HepG2 (cell line): ENCODE measurements at regions not wholly inside any gene's neighbourhood (a gene's known extent, or its start where the extent isn't known, plus 50 kb on each side); places are given as distances from the start of the nearest gene placed in this dataset.

Experiments used
- ATAC-seq: fragments of 200-7000 bp; cut with Tn5 transposase; 3 replicates; pipeline ENCODE4 v1.9.1; 2020; ENCODE audit warnings: mild to moderate bottlenecking, moderate library complexity
- BruUV-seq: library from RNA; stranded (reverse); fragments of 400-500 nt; replicated peaks from 2 replicates; lab custom pipeline; 2021; lab: Mats Ljungman, UMichigan
- CTCF ChIA-PET: fragments of 300-600 bp; formaldehyde crosslinking; extraction: SDS; loops from one replicate; lab custom pipeline; 2021; ENCODE audit warnings: low total read pairs, inconsistent platforms, low intra/inter-chr PET ratio; lab: Yijun Ruan, JAX
- POLR2A ChIA-PET: fragments of 350-600 bp; sonication (Branson Sonifier 250); formaldehyde crosslinking; loops from one replicate; lab custom pipeline; 2020; ENCODE audit warnings: antibody characterized with exemption, inconsistent platforms; lab: Yijun Ruan, JAX
- DNase-seq: peaks from one replicate; pipeline ENCODE4 v3.0.0-alpha.2; 2015; ENCODE audit warnings: low spot score
- FAIRE-seq: peaks from 3 replicates; lab custom pipeline; 2011; peaks lifted over from hg19 to GRCh38; lab: Jason Lieb, UNC
- H2AFZ ChIP-seq: one replicate; pipeline ENCODE4 v1.6.1; 2011; ENCODE audit warnings: low read length, inconsistent platforms
- H3K27ac ChIP-seq: fragments of 300-600 bp; 3 replicates; pipeline ENCODE4 v1.8.0; 2011; ENCODE audit warnings: mixed run types, mild to moderate bottlenecking, mixed read lengths, low read length, inconsistent platforms; ENCODE audit not compliant: insufficient read depth; ENCODE audit errors: extremely low read length
- H3K27me3 ChIP-seq, 2 experiments: fragments of 200-600 bp in 1 of 2; 2 replicates in 1 of 2; 3 replicates in 1 of 2; pipeline versions ENCODE4 v1.6.0 to v1.8.0; 2011; ENCODE audit warnings: low read length in 2 of 2, mild to moderate bottlenecking in 2 of 2, moderate library complexity in 2 of 2, inconsistent platforms in 1 of 2; ENCODE audit not compliant: insufficient read depth in 2 of 2, control insufficient read depth in 1 of 2
- H3K36me3 ChIP-seq, 2 experiments: fragments of 200-600 bp in 1 of 2; replicated peaks in 1 of 2; 2 replicates in 1 of 2; 3 replicates in 1 of 2; pipeline versions ENCODE4 v1.5.1 to v1.8.0; 2011; ENCODE audit warnings: low read length in 2 of 2, inconsistent platforms in 1 of 2; ENCODE audit not compliant: insufficient read depth in 2 of 2, control insufficient read depth in 1 of 2
- H3K4me1 ChIP-seq: 2 replicates; pipeline ENCODE4 v1.5.1; 2012; ENCODE audit warnings: low read length, inconsistent platforms; ENCODE audit not compliant: insufficient read depth
- H3K4me2 ChIP-seq: 2 replicates; pipeline ENCODE4 v1.6.0; 2011; ENCODE audit warnings: low read depth, low read length, inconsistent platforms
- H3K4me3 ChIP-seq, 3 experiments: fragments of 200-600 bp in 1 of 3; sonication (generic), shearing (Covaris generic) in 1 of 3; replicated peaks in 1 of 3; 2 replicates each; pipeline ENCODE4 v1.5.1; 2011 to 2016; ENCODE audit warnings: low read length in 3 of 3, inconsistent platforms in 2 of 3, low read depth in 2 of 3, mild to moderate bottlenecking in 2 of 3, control low read depth in 1 of 3, mixed read lengths in 1 of 3; ENCODE audit not compliant: insufficient read depth in 1 of 3
- H3K79me2 ChIP-seq: one replicate; pipeline ENCODE4 v1.6.1; 2011; ENCODE audit warnings: low read length, inconsistent platforms; ENCODE audit not compliant: insufficient read depth
- H3K9ac ChIP-seq: 2 replicates; pipeline ENCODE4 v1.6.0; 2011; ENCODE audit warnings: mild to moderate bottlenecking, low read depth, low read length, inconsistent platforms; ENCODE audit not compliant: insufficient read depth
- H3K9me3 ChIP-seq: 2 replicates; pipeline ENCODE4 v1.5.1; 2012; ENCODE audit warnings: mild to moderate bottlenecking, low read length
- H4K20me1 ChIP-seq: 2 replicates; pipeline ENCODE4 v1.6.0; 2011; ENCODE audit warnings: inconsistent platforms, mild to moderate bottlenecking, low read length, moderate library complexity; ENCODE audit not compliant: insufficient read depth
- EZH2 ChIP-seq: conservative IDR thresholded peaks from 2 replicates; pipeline ENCODE4 v1.6.1; 2012; ENCODE audit warnings: mild to moderate bottlenecking, low read depth, low read length, moderate library complexity
- FOXO1 ChIP-seq: sonication (generic); formaldehyde crosslinking; IDR thresholded peaks from 2 replicates; pipeline ENCODE4 v1.4.0; 2020; ENCODE audit warnings: missing genetic modification reagents
- TCF12 ChIP-seq, 2 experiments: fragments of 450-650 bp in 1 of 2; sonication (generic) in 1 of 2; formaldehyde crosslinking in 1 of 2; IDR thresholded peaks; 2 replicates each; pipeline versions ENCODE4 v1.6.1 to v1.8.0; 2017 to 2022; ENCODE audit warnings: antibody characterized with exemption in 1 of 2, mild to moderate bottlenecking in 1 of 2, missing genetic modification reagents in 1 of 2, moderate library complexity in 1 of 2
- ZNF317 ChIP-seq: sonication (generic); formaldehyde crosslinking; IDR thresholded peaks from 2 replicates; pipeline ENCODE4 v1.5.0; 2020; ENCODE audit warnings: mild to moderate bottlenecking, missing genetic modification reagents
- ZNF557 ChIP-seq: sonication (generic); formaldehyde crosslinking; IDR thresholded peaks from 2 replicates; pipeline ENCODE4 v1.4.0; 2020; ENCODE audit warnings: missing genetic modification reagents
- ZNF562 ChIP-seq: sonication (generic); formaldehyde crosslinking; IDR thresholded peaks from 2 replicates; pipeline ENCODE4 v1.8.0; 2022; ENCODE audit warnings: missing genetic modification reagents, borderline replicate concordance
- ZNF670 ChIP-seq: sonication (generic); formaldehyde crosslinking; IDR thresholded peaks from 2 replicates; pipeline ENCODE4 v1.8.0; 2022; ENCODE audit warnings: mild to moderate bottlenecking, missing genetic modification reagents, borderline replicate concordance
- WGBS: methylation state at CpG from one replicate; pipeline ENCODE4 v1.1.6; 2017; ENCODE audit warnings: low lambda C conversion rate; 5-methylcytosine and 5-hydroxymethylcytosine counted together
- in situ Hi-C: cut with HindIII; loops from 2 replicates; pipeline ENCODE4 v1.10.0; 2017; ENCODE audit warnings: low pct_unique_long_range_greater_than_20kb; ENCODE audit not compliant: extremely low pct_ligation_motif_present
- intact Hi-C: fragments of 100-400 bp; cut with micrococcal nuclease; formaldehyde crosslinking; loops from one replicate; pipeline ENCODE4 v1.10.0; 2022; ENCODE audit not compliant: unreplicated experiment
- TF ChIP-seq, protein P1 (sequence below): sonication (generic); IDR thresholded peaks from 2 replicates; pipeline ENCODE4 v1.6.1; 2016; ENCODE audit warnings: low read depth, borderline replicate concordance
- TF ChIP-seq, protein P2 (sequence below): sonication (generic); formaldehyde crosslinking; IDR thresholded peaks from 2 replicates; pipeline ENCODE4 v1.4.0; 2020; ENCODE audit warnings: missing genetic modification reagents
- TF ChIP-seq, protein P3 (sequence below): sonication (generic); formaldehyde crosslinking; IDR thresholded peaks from 2 replicates; pipeline ENCODE4 v1.4.0; 2020; ENCODE audit warnings: missing genetic modification reagents
- TF ChIP-seq, protein P4 (sequence below): sonication (generic); formaldehyde crosslinking; conservative IDR thresholded peaks from 2 replicates; pipeline ENCODE4 v1.5.0; 2020; ENCODE audit warnings: missing genetic modification reagents

DNA sequence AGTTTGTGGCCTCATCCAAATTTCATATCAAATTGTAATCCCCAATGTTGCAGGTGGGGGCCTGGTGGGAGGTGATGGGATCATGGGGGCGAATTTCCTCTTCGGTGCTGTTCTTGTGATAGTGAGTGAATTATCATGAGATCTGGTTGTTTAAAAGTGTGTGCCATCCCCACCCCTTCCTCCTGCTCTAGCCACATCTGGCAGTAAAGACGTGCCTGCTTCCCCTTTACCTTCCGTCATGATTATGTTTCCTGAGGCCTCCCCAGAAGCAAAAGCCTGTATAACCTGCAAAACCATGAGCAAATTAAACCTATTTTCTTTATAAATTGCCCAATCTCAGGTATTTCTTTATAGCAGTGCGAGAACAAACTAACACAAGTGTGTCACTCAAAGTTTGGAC, 71.0 kb upstream of the MOCS2 start:
- in situ Hi-C loops (no loop called here), intact Hi-C loops (no loop called here)
- Histone ChIP-seq H3K27me3 (no peaks in the 10 kb centered on the region), H3K79me2 (no peaks in the 10 kb centered on the region), H3K9me3 (no peaks in the 10 kb centered on the region), H2AFZ (no peak overlapping the region), H3K4me2 (no peak overlapping the region), H3K9ac (no peak overlapping the region), H3K36me3 (no peaks in the 10 kb centered on the region), H3K4me1 (no peaks in the 10 kb centered on the region; the same call in 1 of the 2 replicates), H4K20me1 (no peaks in the 10 kb centered on the region), H3K27ac (no peak overlapping the region), H3K4me3 (no peak overlapping the region)
- WGBS, result 13% methylated on average over 5 of the region's 5 CpGs
- FAIRE-seq (no peak), DNase-seq (no peak), ATAC-seq (no peak)
- CTCF ChIA-PET, result no interaction called here
- BruUV-seq, result no TSS peak
- POLR2A ChIA-PET, result no interaction called here
- TF ChIP-seq, protein P1, sequence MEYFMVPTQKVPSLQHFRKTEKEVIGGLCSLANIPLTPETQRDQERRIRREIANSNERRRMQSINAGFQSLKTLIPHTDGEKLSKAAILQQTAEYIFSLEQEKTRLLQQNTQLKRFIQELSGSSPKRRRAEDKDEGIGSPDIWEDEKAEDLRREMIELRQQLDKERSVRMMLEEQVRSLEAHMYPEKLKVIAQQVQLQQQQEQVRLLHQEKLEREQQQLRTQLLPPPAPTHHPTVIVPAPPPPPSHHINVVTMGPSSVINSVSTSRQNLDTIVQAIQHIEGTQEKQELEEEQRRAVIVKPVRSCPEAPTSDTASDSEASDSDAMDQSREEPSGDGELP, result no peak
- TF ChIP-seq TCF12 (IDR thresholded peaks at IDR 0.05) (no peak), TCF12 (CRISPR knock-in tag; IDR thresholded peaks at IDR 0.05) (no peak), ZNF557 (CRISPR knock-in tag) (no peak), ZNF670 (CRISPR knock-in tag) (no peak), EZH2 (no peak), ZNF317 (CRISPR knock-in tag) (no peak), FOXO1 (CRISPR knock-in tag) (no peak), ZNF562 (CRISPR knock-in tag) (no peak)
- TF ChIP-seq, protein P2, sequence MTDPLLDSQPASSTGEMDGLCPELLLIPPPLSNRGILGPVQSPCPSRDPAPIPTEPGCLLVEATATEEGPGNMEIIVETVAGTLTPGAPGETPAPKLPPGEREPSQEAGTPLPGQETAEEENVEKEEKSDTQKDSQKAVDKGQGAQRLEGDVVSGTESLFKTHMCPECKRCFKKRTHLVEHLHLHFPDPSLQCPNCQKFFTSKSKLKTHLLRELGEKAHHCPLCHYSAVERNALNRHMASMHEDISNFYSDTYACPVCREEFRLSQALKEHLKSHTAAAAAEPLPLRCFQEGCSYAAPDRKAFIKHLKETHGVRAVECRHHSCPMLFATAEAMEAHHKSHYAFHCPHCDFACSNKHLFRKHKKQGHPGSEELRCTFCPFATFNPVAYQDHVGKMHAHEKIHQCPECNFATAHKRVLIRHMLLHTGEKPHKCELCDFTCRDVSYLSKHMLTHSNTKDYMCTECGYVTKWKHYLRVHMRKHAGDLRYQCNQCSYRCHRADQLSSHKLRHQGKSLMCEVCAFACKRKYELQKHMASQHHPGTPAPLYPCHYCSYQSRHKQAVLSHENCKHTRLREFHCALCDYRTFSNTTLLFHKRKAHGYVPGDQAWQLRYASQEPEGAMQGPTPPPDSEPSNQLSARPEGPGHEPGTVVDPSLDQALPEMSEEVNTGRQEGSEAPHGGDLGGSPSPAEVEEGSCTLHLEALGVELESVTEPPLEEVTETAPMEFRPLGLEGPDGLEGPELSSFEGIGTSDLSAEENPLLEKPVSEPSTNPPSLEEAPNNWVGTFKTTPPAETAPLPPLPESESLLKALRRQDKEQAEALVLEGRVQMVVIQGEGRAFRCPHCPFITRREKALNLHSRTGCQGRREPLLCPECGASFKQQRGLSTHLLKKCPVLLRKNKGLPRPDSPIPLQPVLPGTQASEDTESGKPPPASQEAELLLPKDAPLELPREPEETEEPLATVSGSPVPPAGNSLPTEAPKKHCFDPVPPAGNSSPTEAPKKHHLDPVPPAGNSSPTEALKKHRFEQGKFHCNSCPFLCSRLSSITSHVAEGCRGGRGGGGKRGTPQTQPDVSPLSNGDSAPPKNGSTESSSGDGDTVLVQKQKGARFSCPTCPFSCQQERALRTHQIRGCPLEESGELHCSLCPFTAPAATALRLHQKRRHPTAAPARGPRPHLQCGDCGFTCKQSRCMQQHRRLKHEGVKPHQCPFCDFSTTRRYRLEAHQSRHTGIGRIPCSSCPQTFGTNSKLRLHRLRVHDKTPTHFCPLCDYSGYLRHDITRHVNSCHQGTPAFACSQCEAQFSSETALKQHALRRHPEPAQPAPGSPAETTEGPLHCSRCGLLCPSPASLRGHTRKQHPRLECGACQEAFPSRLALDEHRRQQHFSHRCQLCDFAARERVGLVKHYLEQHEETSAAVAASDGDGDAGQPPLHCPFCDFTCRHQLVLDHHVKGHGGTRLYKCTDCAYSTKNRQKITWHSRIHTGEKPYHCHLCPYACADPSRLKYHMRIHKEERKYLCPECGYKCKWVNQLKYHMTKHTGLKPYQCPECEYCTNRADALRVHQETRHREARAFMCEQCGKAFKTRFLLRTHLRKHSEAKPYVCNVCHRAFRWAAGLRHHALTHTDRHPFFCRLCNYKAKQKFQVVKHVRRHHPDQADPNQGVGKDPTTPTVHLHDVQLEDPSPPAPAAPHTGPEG (CRISPR knock-in tag), result no peak
- TF ChIP-seq, protein P3, sequence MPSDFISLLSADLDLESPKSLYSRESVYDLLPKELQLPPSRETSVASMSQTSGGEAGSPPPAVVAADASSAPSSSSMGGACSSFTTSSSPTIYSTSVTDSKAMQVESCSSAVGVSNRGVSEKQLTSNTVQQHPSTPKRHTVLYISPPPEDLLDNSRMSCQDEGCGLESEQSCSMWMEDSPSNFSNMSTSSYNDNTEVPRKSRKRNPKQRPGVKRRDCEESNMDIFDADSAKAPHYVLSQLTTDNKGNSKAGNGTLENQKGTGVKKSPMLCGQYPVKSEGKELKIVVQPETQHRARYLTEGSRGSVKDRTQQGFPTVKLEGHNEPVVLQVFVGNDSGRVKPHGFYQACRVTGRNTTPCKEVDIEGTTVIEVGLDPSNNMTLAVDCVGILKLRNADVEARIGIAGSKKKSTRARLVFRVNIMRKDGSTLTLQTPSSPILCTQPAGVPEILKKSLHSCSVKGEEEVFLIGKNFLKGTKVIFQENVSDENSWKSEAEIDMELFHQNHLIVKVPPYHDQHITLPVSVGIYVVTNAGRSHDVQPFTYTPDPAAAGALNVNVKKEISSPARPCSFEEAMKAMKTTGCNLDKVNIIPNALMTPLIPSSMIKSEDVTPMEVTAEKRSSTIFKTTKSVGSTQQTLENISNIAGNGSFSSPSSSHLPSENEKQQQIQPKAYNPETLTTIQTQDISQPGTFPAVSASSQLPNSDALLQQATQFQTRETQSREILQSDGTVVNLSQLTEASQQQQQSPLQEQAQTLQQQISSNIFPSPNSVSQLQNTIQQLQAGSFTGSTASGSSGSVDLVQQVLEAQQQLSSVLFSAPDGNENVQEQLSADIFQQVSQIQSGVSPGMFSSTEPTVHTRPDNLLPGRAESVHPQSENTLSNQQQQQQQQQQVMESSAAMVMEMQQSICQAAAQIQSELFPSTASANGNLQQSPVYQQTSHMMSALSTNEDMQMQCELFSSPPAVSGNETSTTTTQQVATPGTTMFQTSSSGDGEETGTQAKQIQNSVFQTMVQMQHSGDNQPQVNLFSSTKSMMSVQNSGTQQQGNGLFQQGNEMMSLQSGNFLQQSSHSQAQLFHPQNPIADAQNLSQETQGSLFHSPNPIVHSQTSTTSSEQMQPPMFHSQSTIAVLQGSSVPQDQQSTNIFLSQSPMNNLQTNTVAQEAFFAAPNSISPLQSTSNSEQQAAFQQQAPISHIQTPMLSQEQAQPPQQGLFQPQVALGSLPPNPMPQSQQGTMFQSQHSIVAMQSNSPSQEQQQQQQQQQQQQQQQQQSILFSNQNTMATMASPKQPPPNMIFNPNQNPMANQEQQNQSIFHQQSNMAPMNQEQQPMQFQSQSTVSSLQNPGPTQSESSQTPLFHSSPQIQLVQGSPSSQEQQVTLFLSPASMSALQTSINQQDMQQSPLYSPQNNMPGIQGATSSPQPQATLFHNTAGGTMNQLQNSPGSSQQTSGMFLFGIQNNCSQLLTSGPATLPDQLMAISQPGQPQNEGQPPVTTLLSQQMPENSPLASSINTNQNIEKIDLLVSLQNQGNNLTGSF (CRISPR knock-in tag), result no peak
- TF ChIP-seq, protein P4, sequence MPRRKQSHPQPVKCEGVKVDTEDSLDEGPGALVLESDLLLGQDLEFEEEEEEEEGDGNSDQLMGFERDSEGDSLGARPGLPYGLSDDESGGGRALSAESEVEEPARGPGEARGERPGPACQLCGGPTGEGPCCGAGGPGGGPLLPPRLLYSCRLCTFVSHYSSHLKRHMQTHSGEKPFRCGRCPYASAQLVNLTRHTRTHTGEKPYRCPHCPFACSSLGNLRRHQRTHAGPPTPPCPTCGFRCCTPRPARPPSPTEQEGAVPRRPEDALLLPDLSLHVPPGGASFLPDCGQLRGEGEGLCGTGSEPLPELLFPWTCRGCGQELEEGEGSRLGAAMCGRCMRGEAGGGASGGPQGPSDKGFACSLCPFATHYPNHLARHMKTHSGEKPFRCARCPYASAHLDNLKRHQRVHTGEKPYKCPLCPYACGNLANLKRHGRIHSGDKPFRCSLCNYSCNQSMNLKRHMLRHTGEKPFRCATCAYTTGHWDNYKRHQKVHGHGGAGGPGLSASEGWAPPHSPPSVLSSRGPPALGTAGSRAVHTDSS (CRISPR knock-in tag), result no peak
